Large intestine (tissue), 3 donors: ENCODE measurements at regions not wholly inside any gene's neighbourhood (a gene's known extent, or its start where the extent isn't known, plus 50 kb on each side); places are given as distances from the start of the nearest gene placed in this dataset.
"Not testable (repeated sequence)": the region's sequence is repeated elsewhere in the genome, so short reads cannot be mapped to it uniquely, and the experiment has no call there.

Experiments used
- DNase-seq, 2 donors: peaks; one replicate each; pipeline versions ENCODE4 v3.0.0 to v3.0.0-alpha.2; 2013
- H3K27ac ChIP-seq: one replicate; pipeline ENCODE4 v1.5.1; 2013; ENCODE audit warnings: low read length
- H3K27me3 ChIP-seq: 2 replicates; pipeline ENCODE4 v1.6.1; 2013; ENCODE audit warnings: low read length; ENCODE audit not compliant: control insufficient read depth, insufficient read depth
- H3K36me3 ChIP-seq: 2 replicates; pipeline ENCODE4 v1.6.1; 2013; ENCODE audit warnings: low read length; ENCODE audit not compliant: control insufficient read depth, insufficient read depth
- H3K4me1 ChIP-seq: one replicate; pipeline ENCODE4 v1.6.1; 2013; ENCODE audit warnings: low read length; ENCODE audit not compliant: control insufficient read depth, insufficient read depth
- H3K4me3 ChIP-seq: one replicate; pipeline ENCODE4 v1.5.1; 2013; ENCODE audit warnings: low read length
- H3K9me3 ChIP-seq: one replicate; pipeline ENCODE4 v1.6.1; 2013; ENCODE audit warnings: mild to moderate bottlenecking, low read depth, low read length, moderate library complexity; ENCODE audit not compliant: control insufficient read depth
- WGBS: methylation state at CpG from one replicate; pipeline ENCODE4 v1.1.5; 2013; ENCODE audit warnings: low lambda C conversion rate; ENCODE audit not compliant: insufficient coverage; 5-methylcytosine and 5-hydroxymethylcytosine counted together

DNA sequence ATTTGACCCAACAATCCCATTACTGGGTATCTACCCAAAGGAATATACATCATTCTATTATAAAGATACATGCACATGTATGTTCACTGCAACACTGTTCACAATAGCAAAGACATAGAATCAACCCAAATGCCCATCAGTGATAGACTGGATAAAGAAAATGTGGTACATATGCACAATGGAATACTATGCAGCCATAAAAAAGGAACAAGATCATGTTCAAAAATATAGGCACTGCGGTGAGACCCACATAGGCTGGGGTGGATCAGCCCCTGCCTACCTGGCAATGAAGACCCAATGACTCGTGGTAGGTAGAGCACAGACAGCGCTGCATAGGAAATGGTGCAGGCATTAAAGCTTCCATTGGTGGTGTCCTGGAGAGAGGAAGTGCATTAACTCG lies 88.6 kb upstream of the NFIL3 start:
- not testable (repeated sequence) for H3K27ac ChIP-seq, H3K4me3 ChIP-seq, H3K4me1 ChIP-seq, H3K27me3 ChIP-seq, DNase-seq, H3K36me3 ChIP-seq, H3K9me3 ChIP-seq
- no CpG with 5 or more reads among the region's 4 CpGs for WGBS

DNA sequence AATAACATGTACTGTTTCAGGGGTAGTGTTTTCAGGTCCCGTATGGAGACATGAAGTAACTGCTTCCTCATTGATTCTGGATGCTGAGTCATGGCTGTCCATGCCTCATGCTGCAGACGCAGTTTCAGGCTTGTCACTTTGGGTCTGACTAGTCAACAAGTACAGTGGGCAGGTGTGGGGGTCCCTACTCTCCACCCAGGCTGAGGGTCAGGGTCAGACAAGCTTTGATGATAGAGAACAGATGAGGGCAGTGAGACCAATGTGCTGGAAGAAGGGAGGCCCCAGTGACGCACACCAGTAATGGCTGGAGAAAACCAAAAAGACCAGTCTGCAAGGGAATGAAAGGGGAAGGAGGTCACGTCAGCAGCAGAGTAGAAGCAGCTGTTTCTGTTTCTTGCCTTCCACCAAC lies 80.0 kb upstream of the NFIL3 start:
- Histone ChIP-seq H3K4me3 (no peak overlapping the region), H3K27ac (no peak overlapping the region), H3K4me1 (no peaks in the 10 kb centered on the region), H3K9me3 (no peaks in the 10 kb centered on the region), H3K27me3 (no peaks in the 10 kb centered on the region), H3K36me3 (no peaks in the 10 kb centered on the region)
- no peak for DNase-seq
- WGBS, result 100% methylated on average over 1 of the region's 4 CpGs

DNA sequence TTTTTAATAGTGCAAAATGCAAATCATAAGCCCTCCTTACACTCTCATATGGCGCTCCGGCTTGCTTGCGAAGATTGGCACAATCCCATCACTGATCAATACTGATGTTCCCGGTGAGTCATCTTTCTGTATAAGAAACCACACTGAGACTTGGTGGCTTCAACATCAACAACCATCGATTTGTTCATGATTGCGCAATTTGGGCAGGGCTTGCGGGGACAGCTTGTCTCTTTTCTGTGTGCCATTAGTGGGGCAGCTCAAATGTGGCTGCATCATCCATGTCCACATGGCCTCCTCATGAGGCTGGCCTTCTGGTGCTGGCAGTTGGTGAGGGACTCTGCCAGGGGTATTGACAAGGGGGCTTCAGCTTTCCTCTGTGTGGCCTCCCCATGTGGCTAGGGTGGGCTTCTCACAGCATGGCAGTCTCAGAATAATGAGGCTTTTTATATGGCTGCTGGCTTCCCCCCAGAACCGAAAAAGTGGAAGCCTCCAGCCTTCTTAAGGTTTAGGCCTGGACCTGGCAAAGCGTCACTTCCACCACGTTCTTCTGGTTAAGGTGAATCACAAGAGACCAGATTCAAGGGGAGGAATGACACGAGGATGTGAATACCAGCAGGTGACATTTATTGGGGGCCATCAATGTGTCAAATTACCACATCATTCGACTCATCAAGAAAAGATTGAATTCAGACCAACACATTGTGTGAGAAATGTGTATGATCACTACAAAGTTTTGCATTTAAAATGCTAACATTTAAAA lies 79.5 kb upstream of the NFIL3 start:
- no peak for DNase-seq
- no peak overlapping the region for H3K27ac ChIP-seq
- no CpG with 5 or more reads among the region's 12 CpGs for WGBS

DNA sequence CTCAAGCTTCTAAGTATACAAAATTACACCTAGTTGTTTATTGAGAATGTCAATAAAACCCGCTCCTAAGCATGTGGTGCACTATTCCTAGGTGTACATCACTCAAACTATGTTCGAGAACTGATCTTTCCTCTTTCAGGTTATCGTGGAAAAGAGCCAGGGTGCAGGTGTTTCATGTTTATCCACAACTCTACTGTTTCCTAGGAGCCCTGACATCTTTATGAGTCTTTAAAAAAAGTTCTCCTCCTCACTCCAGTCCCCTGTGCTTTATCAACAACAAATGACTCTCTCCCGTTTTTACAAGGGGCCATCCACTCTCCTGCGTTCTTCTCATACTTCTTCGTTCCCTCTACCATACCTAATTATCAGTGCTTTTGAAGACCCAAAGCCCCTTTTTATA lies 78.8 kb upstream of the NFIL3 start:
- H3K27ac ChIP-seq, result no peak overlapping the region
- no CpG with 5 or more reads among the region's 6 CpGs for WGBS
- H3K4me1 ChIP-seq, result no peaks in the 10 kb centered on the region
- H3K4me3 ChIP-seq, result no peak overlapping the region
- no peaks in the 10 kb centered on the region for H3K27me3 ChIP-seq
- H3K9me3 ChIP-seq, result no peaks in the 10 kb centered on the region
- no peaks in the 10 kb centered on the region for H3K36me3 ChIP-seq
- DNase-seq, result peak in 1 of 2 donors; percentile 38

More for the DNA sequence above, 79.5 kb upstream of the NFIL3 start:
- Histone ChIP-seq H3K27me3 (no peaks in the 10 kb centered on the region), H3K36me3 (no peaks in the 10 kb centered on the region), H3K4me3 (no peak overlapping the region), H3K4me1 (no peaks in the 10 kb centered on the region), H3K9me3 (no peaks in the 10 kb centered on the region)

DNA sequence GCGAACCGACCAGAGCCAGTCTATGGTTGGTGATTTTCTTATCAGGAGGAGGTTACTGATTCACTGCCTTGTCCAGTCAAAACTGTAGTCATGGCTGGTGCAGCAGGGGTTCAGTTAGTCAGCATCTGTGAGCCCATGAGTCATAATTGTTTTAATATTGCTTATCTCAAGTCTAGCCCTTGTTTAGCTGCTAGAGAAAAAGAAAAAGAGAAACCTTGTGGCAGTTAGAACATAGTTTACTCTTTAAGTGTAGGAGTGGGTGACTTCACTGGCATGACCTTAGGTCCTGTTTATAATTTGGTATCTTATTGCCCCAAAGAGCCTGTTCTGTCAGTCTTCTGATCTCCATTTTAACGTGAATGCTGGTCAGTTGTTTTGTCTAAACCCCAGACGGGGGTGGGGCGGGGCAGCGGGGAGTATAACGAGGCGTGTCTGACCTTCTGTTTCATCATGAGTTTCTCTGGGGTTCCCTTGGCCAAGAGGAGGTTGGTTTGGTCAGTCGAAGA lies 76.9 kb upstream of the NFIL3 start:
- Histone ChIP-seq H3K4me3 (no peak overlapping the region), H3K36me3 (no peaks in the 10 kb centered on the region), H3K4me1 (no peaks in the 10 kb centered on the region), H3K27me3 (no peaks in the 10 kb centered on the region), H3K27ac (no peak overlapping the region), H3K9me3 (no peaks in the 10 kb centered on the region)
- no CpG with 5 or more reads among the region's 9 CpGs for WGBS
- peak; percentile 38 to 68 for DNase-seq

DNA sequence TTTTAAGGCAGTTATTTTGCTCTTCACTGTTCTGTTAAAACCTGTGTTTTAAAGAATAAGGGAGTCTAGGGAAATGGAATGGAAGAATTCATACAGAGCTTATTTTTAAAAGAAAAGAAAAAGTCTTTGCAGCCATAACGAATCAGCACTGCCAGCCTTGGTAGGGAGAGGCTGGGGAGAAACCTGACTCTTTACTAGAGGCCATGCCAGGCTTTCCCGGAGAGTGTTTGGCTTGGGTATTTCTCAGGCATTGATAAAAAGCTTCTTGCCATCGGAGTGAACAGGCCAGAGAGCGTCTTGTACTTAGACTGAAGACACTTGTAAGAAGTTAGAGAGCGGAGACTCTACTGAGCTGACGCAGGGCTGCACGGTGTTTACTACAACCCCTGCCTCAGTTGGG lies 72.7 kb upstream of the NFIL3 start:
- no peak for DNase-seq
- no peaks in the 10 kb centered on the region for H3K9me3 ChIP-seq
- no peaks in the 10 kb centered on the region for H3K36me3 ChIP-seq
- no peaks in the 10 kb centered on the region for H3K27me3 ChIP-seq
- H3K27ac ChIP-seq, result peak overlapping the region; percentile 34
- H3K4me3 ChIP-seq, result no peak overlapping the region
- 95% methylated on average over 3 of the region's 7 CpGs for WGBS
- H3K4me1 ChIP-seq, result no peaks in the 10 kb centered on the region

DNA sequence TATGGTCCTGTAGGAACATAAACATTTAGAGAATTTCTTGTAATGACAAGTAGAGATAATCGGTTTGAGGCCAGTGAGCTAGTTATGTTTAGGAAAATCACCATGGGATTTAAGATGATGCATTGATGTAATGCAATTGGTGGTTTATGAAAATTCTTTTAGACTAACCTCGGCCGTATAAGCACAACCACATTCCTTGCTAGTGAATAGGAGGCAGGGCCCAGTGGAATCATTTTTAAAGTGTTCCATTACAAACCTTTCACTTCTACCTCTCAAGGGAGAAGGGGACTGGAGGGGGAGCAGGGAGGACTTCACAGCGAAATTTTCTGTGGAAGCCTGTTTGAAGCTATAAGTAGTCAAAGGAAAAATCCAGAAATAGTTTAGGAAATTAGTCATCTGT lies 71.8 kb upstream of the NFIL3 start:
- Histone ChIP-seq H3K9me3 (no peaks in the 10 kb centered on the region), H3K27me3 (no peaks in the 10 kb centered on the region), H3K4me3 (no peak overlapping the region), H3K36me3 (no peaks in the 10 kb centered on the region), H3K27ac (peak overlapping the region; percentile 61), H3K4me1 (no peaks in the 10 kb centered on the region)
- DNase-seq, result peak; percentile 20 to 50
- no CpG with 5 or more reads among the region's 4 CpGs for WGBS

DNA sequence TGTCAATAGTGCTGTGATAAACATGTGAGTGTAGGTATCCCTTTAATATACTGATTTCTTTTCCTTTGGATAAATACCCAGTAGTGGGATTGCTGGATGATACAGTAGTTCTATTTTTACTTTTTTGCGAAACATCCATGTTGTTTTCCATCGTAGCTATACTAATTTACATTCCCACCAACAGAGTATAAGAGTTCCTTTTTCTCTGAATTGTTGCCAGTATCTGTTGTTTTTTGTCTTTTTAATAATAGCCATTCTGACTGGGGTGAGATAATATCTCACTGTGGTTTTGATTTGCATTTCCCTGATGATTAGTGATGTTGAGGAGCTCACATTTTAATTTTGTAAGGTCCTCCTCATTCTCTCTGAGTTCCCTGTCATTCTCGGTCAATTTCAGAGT lies 71.1 kb upstream of the NFIL3 start:
- no peak for DNase-seq
- Histone ChIP-seq H3K9me3 (no peaks in the 10 kb centered on the region), H3K27ac (peak overlapping the region; percentile 61), H3K27me3 (no peaks in the 10 kb centered on the region), H3K36me3 (no peaks in the 10 kb centered on the region), H3K4me1 (no peaks in the 10 kb centered on the region), H3K4me3 (no peak overlapping the region)
- WGBS, result 80% methylated on average over 2 of the region's 3 CpGs

DNA sequence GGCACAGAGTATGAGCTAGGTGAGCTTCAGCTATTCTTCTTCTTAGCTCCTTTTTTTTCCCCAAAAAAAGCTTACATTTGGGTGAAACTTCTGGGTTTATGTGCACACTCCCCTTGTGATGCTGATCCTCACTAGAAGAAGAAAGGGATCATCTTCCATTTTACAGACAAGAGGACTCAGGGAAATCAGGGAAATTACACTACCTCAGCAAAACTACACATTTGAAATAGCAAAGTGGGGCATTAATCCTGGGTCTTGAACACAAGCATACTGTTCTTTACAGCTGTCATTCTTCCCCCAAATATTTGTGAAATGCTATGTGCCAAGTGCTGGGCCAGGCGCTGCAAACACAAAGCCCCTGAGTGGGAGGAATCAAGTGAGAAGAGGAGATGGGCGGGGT lies 68.6 kb upstream of the NFIL3 start:
- no peaks in the 10 kb centered on the region for H3K36me3 ChIP-seq
- no peaks in the 10 kb centered on the region for H3K4me1 ChIP-seq
- H3K27me3 ChIP-seq, result no peaks in the 10 kb centered on the region
- 77% methylated on average over 2 of the region's 2 CpGs for WGBS
- H3K4me3 ChIP-seq, result no peak overlapping the region
- DNase-seq, result no peak
- H3K27ac ChIP-seq, result no peak overlapping the region
- no peaks in the 10 kb centered on the region for H3K9me3 ChIP-seq

DNA sequence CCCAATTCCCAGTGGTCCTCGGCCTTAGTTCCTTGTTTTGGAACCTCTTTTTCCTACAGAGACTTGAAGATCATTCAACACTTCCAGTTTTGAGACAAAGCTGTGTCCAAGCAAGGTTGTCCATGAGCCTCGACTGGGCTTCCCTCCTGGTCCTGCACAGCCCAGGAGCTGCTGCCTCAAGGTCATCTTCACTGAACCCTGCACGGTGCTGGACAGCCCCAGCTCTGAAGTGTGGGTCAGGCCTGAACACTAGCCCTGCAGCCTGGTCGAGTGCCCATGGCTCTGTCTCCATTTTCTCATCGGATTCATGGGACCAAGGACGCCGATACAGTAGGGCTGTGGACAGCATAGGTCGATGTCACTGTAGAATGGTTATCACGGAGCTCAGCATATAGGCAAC lies 68.0 kb upstream of the NFIL3 start:
- Histone ChIP-seq H3K36me3 (no peaks in the 10 kb centered on the region), H3K4me1 (no peaks in the 10 kb centered on the region), H3K9me3 (no peaks in the 10 kb centered on the region), H3K27me3 (no peaks in the 10 kb centered on the region), H3K27ac (no peak overlapping the region), H3K4me3 (no peak overlapping the region)
- WGBS, result no CpG with 5 or more reads among the region's 9 CpGs
- DNase-seq, result no peak

DNA sequence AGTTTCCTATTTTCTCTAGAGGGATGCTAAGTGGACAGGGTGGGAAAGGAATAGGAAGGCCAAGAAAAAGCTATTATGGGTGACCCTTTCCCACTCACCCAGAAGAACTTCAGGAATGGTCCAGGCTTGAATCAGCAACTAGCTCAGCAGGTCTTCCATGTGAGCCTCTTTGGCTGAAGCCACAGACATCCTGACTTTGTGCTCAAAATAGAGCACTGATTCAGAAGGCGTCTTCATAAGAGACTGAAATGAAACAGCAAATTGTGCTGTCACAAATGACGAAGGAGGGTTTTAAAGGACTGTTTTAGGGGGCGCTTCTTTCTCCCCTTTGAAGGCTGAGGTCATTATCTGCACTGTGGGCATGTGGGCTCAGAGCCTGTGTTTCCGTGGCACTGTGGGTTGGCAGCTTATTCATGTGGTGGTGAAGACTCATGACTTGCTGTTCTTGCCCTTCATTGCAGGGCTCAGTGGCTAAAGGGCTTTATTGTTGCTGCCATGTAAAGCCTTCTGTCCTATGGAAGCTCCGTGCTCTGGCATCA lies 65.8 kb upstream of the NFIL3 start:
- Histone ChIP-seq H3K4me1 (no peaks in the 10 kb centered on the region), H3K27me3 (no peaks in the 10 kb centered on the region), H3K36me3 (no peaks in the 10 kb centered on the region), H3K9me3 (no peaks in the 10 kb centered on the region), H3K4me3 (no peak overlapping the region), H3K27ac (no peak overlapping the region)
- 100% methylated on average over 1 of the region's 5 CpGs for WGBS
- DNase-seq, result no peak
